ENCODE measurements at regions not wholly inside any gene's neighbourhood (a gene's known extent, or its start where the extent isn't known, plus 50 kb on each side); places are given as distances from the start of the nearest gene placed in this dataset.

GRCh38 chr15:47870300-47870955 lies 153.1 kb downstream of the SEMA6D start:
- no peak for TF ChIP-seq CTCF (conservative IDR thresholded peaks at IDR 0.05; ENCODE audit: low read length)
- H3K4me3 ChIP-seq (ENCODE audit: low read length), result no peak overlapping the region

GRCh38 chr15:47870956-47871625 lies 153.8 kb downstream of the SEMA6D start:
- TF ChIP-seq CTCF (conservative IDR thresholded peaks at IDR 0.05; ENCODE audit: low read length), result no peak
- peak; percentile 63 for DNase-seq (ENCODE audit: low read depth)
- H3K4me3 ChIP-seq (ENCODE audit: low read length), result no peak overlapping the region

More at GRCh38 chr15:47870300-47870955, 153.1 kb downstream of the SEMA6D start:
- no peak for DNase-seq (ENCODE audit: low read depth)

- DNase-seq (ENCODE audit: low read depth), result no peak
- H3K4me3 ChIP-seq (ENCODE audit: low read length), result no peak overlapping the region
- no peak for TF ChIP-seq CTCF (conservative IDR thresholded peaks at IDR 0.05; ENCODE audit: low read length)
These were observed 154.9 kb downstream of the SEMA6D start for GRCh38 chr15:47872208-47872607.

GRCh38 chr15:47872869-47873432 lies 155.6 kb downstream of the SEMA6D start:
- no peak for DNase-seq (ENCODE audit: low read depth)
- no peak for TF ChIP-seq CTCF (conservative IDR thresholded peaks at IDR 0.05; ENCODE audit: low read length)
- H3K4me3 ChIP-seq (ENCODE audit: low read length), result no peak overlapping the region

GRCh38 chr15:47876986-47877385 lies 159.7 kb downstream of the SEMA6D start:
- no peak overlapping the region for H3K4me3 ChIP-seq (ENCODE audit: low read length)
- no peak for DNase-seq (ENCODE audit: low read depth)
- no peak for TF ChIP-seq CTCF (conservative IDR thresholded peaks at IDR 0.05; ENCODE audit: low read length)

GRCh38 chr15:47877836-47878235 lies 160.5 kb downstream of the SEMA6D start:
- H3K4me3 ChIP-seq (ENCODE audit: low read length), result no peak overlapping the region
- no peak for DNase-seq (ENCODE audit: low read depth)
- no peak for TF ChIP-seq CTCF (conservative IDR thresholded peaks at IDR 0.05; ENCODE audit: low read length)

GRCh38 chr15:47885920-47886319 lies 168.6 kb downstream of the SEMA6D start:
- H3K4me3 ChIP-seq (ENCODE audit: low read length), result no peak overlapping the region
- peak; percentile 86 for DNase-seq (ENCODE audit: low read depth)
- TF ChIP-seq CTCF (conservative IDR thresholded peaks at IDR 0.05; ENCODE audit: low read length), result no peak

All from AG10803 (cell line).